HepG2 (cell line): ENCODE measurements at regions not wholly inside any gene's neighbourhood (a gene's known extent, or its start where the extent isn't known, plus 50 kb on each side); places are given as distances from the start of the nearest gene placed in this dataset.

ENCODE experiments used
- CHD2 ChIP-seq: IDR thresholded peaks from 2 replicates; pipeline ENCODE4 v1.6.1; 2011; ENCODE audit warnings: low read depth, low read length, improper control_type of control experiment
- EHMT2 ChIP-seq: fragments of 200-600 bp; sonication (generic); IDR thresholded peaks from 2 replicates; pipeline ENCODE4 v1.7.0; 2017; ENCODE audit warnings: antibody characterized with exemption, low read depth, low read length, borderline replicate concordance
- ETV6 ChIP-seq: sonication (generic); formaldehyde crosslinking; conservative IDR thresholded peaks from 2 replicates; pipeline ENCODE4 v1.4.0; 2020; ENCODE audit warnings: missing genetic modification reagents
- GABPB1 ChIP-seq: IDR thresholded peaks from 2 replicates; pipeline ENCODE4 v1.6.1; 2016; ENCODE audit warnings: mild to moderate bottlenecking, missing genetic modification reagents, moderate library complexity, missing compliant biosample characterization
- HOXD1 ChIP-seq: sonication (generic); formaldehyde crosslinking; IDR thresholded peaks from 2 replicates; pipeline ENCODE4 v1.5.0; 2020; ENCODE audit warnings: missing genetic modification reagents
- KLF6 ChIP-seq: IDR thresholded peaks from 2 replicates; pipeline ENCODE4 v1.8.0; 2016; ENCODE audit warnings: missing biosample characterization, missing genetic modification reagents
- MIER2 ChIP-seq: IDR thresholded peaks from 2 replicates; pipeline ENCODE4 v1.6.1; 2016; ENCODE audit warnings: missing biosample characterization, missing genetic modification reagents
- NFYC ChIP-seq: IDR thresholded peaks from 2 replicates; pipeline ENCODE4 v1.6.1; 2016; ENCODE audit warnings: missing genetic modification reagents, missing compliant biosample characterization
- NPAS2 ChIP-seq: sonication (generic); formaldehyde crosslinking; IDR thresholded peaks from 2 replicates; pipeline ENCODE4 v1.8.0; 2022; ENCODE audit warnings: mild to moderate bottlenecking, missing genetic modification reagents, borderline replicate concordance
- PHF8 ChIP-seq: sonication (generic); formaldehyde crosslinking; IDR thresholded peaks from 2 replicates; pipeline ENCODE4 v1.5.0; 2020; ENCODE audit warnings: missing genetic modification reagents
- SAP130 ChIP-seq: IDR thresholded peaks from 2 replicates; pipeline ENCODE4 v1.6.1; 2016; ENCODE audit warnings: low read depth
- ZNF138 ChIP-seq: sonication (generic); formaldehyde crosslinking; IDR thresholded peaks from 2 replicates; pipeline ENCODE4 v1.5.0; 2020; ENCODE audit warnings: mild to moderate bottlenecking, low read depth, missing genetic modification reagents
- ZNF251 ChIP-seq: sonication (generic); formaldehyde crosslinking; IDR thresholded peaks from 2 replicates; pipeline ENCODE4 v1.9.0; 2021; ENCODE audit warnings: mild to moderate bottlenecking, missing genetic modification reagents
- ZNF333 ChIP-seq: sonication (generic); formaldehyde crosslinking; IDR thresholded peaks from 2 replicates; pipeline ENCODE4 v1.4.0; 2020; ENCODE audit warnings: mild to moderate bottlenecking, missing genetic modification reagents, borderline replicate concordance
- ZNF607 ChIP-seq: sonication (generic); formaldehyde crosslinking; IDR thresholded peaks from 2 replicates; pipeline ENCODE4 v1.5.1; 2020; ENCODE audit warnings: missing genetic modification reagents, mild to moderate bottlenecking, borderline replicate concordance
- TF ChIP-seq, protein P1 (sequence below): sonication (generic); formaldehyde crosslinking; IDR thresholded peaks from 2 replicates; pipeline ENCODE4 v1.4.0; 2020; ENCODE audit warnings: missing genetic modification reagents
- TF ChIP-seq, protein P2 (sequence below): sonication (generic); formaldehyde crosslinking; IDR thresholded peaks from 2 replicates; pipeline ENCODE4 v1.9.0; 2021; ENCODE audit warnings: missing genetic modification reagents, mild to moderate bottlenecking, borderline replicate concordance
- TF ChIP-seq, protein P3 (sequence below): sonication (generic); formaldehyde crosslinking; IDR thresholded peaks from 2 replicates; pipeline ENCODE4 v1.4.0; 2020; ENCODE audit warnings: missing genetic modification reagents, mild to moderate bottlenecking, borderline replicate concordance
- TF ChIP-seq, protein P4 (sequence below): sonication (generic); formaldehyde crosslinking; IDR thresholded peaks from 2 replicates; pipeline ENCODE4 v1.5.0; 2020; ENCODE audit warnings: mild to moderate bottlenecking, missing genetic modification reagents
- TF ChIP-seq, protein P5 (sequence below): sonication (generic); formaldehyde crosslinking; IDR thresholded peaks from 2 replicates; pipeline ENCODE4 v1.4.0; 2020; ENCODE audit warnings: mild to moderate bottlenecking, missing genetic modification reagents
- TF ChIP-seq, protein P6 (sequence below): sonication (generic); formaldehyde crosslinking; IDR thresholded peaks from 2 replicates; pipeline ENCODE4 v1.4.0; 2020; ENCODE audit warnings: missing genetic modification reagents, borderline replicate concordance

DNA sequence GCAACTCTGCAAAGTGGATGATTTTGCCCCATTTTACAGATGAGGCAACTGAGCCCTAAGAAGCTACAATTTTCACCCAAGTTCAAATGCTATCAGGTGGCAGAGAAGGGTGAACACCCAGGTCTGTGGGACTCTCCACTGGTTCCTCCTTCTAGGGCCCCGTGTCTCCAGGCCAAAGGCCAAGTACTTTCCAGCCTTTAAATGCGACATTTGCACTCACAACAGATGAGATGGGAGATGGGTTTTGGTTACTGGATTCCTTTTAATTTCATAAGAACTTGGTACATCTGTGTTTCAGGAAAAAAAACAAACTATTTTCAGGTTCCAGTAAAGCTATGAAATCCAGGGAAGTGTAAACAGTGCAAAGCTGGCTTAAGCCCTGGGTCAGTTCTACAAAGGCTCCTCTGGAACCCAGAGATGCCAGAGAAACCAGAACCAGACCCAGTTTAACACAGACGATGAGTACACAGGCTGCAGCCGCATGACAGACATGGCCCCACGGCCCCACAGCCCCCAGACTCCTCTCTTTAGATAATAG is 361.7 kb downstream of the ANAPC1 start (continued):
- TF ChIP-seq HOXD1 (CRISPR knock-in tag) (no peak), CHD2 (no peak), ZNF138 (CRISPR knock-in tag) (no peak), PHF8 (CRISPR knock-in tag) (no peak), ETV6 (CRISPR knock-in tag) (no peak), GABPB1 (CRISPR knock-in tag) (0 out of 2 replicates have a peak, but pooled peaks have one; percentile 4), NFYC (CRISPR knock-in tag) (no peak), NPAS2 (CRISPR knock-in tag) (no peak), ZNF251 (CRISPR knock-in tag) (no peak), EHMT2 (no peak), ZNF333 (CRISPR knock-in tag) (no peak), MIER2 (CRISPR knock-in tag) (no peak), KLF6 (CRISPR knock-in tag) (no peak), ZNF607 (no peak), SAP130 (CRISPR knock-in tag) (peak; percentile 66)
- TF ChIP-seq, protein P1, sequence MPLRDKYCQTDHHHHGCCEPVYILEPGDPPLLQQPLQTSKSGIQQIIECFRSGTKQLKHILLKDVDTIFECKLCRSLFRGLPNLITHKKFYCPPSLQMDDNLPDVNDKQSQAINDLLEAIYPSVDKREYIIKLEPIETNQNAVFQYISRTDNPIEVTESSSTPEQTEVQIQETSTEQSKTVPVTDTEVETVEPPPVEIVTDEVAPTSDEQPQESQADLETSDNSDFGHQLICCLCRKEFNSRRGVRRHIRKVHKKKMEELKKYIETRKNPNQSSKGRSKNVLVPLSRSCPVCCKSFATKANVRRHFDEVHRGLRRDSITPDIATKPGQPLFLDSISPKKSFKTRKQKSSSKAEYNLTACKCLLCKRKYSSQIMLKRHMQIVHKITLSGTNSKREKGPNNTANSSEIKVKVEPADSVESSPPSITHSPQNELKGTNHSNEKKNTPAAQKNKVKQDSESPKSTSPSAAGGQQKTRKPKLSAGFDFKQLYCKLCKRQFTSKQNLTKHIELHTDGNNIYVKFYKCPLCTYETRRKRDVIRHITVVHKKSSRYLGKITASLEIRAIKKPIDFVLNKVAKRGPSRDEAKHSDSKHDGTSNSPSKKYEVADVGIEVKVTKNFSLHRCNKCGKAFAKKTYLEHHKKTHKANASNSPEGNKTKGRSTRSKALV, result no peak
- TF ChIP-seq, protein P2, sequence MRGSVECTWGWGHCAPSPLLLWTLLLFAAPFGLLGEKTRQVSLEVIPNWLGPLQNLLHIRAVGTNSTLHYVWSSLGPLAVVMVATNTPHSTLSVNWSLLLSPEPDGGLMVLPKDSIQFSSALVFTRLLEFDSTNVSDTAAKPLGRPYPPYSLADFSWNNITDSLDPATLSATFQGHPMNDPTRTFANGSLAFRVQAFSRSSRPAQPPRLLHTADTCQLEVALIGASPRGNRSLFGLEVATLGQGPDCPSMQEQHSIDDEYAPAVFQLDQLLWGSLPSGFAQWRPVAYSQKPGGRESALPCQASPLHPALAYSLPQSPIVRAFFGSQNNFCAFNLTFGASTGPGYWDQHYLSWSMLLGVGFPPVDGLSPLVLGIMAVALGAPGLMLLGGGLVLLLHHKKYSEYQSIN, result no peak
- TF ChIP-seq, protein P3, sequence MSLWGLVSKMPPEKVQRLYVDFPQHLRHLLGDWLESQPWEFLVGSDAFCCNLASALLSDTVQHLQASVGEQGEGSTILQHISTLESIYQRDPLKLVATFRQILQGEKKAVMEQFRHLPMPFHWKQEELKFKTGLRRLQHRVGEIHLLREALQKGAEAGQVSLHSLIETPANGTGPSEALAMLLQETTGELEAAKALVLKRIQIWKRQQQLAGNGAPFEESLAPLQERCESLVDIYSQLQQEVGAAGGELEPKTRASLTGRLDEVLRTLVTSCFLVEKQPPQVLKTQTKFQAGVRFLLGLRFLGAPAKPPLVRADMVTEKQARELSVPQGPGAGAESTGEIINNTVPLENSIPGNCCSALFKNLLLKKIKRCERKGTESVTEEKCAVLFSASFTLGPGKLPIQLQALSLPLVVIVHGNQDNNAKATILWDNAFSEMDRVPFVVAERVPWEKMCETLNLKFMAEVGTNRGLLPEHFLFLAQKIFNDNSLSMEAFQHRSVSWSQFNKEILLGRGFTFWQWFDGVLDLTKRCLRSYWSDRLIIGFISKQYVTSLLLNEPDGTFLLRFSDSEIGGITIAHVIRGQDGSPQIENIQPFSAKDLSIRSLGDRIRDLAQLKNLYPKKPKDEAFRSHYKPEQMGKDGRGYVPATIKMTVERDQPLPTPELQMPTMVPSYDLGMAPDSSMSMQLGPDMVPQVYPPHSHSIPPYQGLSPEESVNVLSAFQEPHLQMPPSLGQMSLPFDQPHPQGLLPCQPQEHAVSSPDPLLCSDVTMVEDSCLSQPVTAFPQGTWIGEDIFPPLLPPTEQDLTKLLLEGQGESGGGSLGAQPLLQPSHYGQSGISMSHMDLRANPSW (CRISPR knock-in tag), result no peak
- TF ChIP-seq, protein P4, sequence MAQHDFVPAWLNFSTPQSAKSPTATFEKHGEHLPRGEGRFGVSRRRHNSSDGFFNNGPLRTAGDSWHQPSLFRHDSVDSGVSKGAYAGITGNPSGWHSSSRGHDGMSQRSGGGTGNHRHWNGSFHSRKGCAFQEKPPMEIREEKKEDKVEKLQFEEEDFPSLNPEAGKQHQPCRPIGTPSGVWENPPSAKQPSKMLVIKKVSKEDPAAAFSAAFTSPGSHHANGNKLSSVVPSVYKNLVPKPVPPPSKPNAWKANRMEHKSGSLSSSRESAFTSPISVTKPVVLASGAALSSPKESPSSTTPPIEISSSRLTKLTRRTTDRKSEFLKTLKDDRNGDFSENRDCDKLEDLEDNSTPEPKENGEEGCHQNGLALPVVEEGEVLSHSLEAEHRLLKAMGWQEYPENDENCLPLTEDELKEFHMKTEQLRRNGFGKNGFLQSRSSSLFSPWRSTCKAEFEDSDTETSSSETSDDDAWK (CRISPR knock-in tag), result no peak
- TF ChIP-seq, protein P5, sequence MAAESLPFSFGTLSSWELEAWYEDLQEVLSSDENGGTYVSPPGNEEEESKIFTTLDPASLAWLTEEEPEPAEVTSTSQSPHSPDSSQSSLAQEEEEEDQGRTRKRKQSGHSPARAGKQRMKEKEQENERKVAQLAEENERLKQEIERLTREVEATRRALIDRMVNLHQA, result no peak
- TF ChIP-seq, protein P6, sequence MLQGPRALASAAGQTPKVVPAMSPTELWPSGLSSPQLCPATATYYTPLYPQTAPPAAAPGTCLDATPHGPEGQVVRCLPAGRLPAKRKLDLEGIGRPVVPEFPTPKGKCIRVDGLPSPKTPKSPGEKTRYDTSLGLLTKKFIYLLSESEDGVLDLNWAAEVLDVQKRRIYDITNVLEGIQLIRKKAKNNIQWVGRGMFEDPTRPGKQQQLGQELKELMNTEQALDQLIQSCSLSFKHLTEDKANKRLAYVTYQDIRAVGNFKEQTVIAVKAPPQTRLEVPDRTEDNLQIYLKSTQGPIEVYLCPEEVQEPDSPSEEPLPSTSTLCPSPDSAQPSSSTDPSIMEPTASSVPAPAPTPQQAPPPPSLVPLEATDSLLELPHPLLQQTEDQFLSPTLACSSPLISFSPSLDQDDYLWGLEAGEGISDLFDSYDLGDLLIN (CRISPR knock-in tag), result no peak
